ENCODE measurements at regions not wholly inside any gene's neighbourhood (a gene's known extent, or its start where the extent isn't known, plus 50 kb on each side); places are given as distances from the start of the nearest gene placed in this dataset.
"Not testable (repeated sequence)": the region's sequence is repeated elsewhere in the genome, so short reads cannot be mapped to it uniquely, and the experiment has no call there.

DNA sequence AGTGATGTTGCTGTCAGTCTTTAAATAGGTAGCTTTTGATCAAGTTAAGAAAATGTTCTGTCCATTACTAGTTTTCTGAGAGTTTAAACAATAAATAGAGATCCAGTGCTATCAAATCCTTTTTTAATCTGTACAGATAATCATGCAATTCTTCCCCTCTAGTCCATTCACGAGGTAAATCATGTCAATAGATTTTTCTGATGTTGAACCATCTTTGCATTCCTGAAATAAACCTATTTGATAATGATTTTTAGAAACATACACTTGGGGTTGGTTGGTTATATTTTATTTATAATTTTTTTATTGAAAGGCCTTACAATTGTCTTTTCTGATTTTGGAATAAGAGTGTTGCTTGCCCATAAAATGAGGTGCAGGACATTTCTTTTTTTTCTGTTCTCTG lies 95.0 kb downstream of the FAM53A start:
- CTCF ChIA-PET, result interaction anchor here (0.9 kb wide), 1 partner anchor 11 kb away, joined by 3 read pairs; no protein-coding TSS in a partner anchor
- no peak for ATAC-seq
- peaks cover 17% of the 10 kb centered on the region for H3K27me3 Mint-ChIP-seq

GRCh38 chr4:1588306-1588705 lies 95.8 kb downstream of the FAM53A start:
- Mint-ChIP-seq H3K27ac (no peak overlapping the region), H3K4me1 (no peaks in the 10 kb centered on the region), H3K9me3 (ENCODE audit: low read depth) (peaks cover 4% of the 10 kb centered on the region), H3K4me3 (no peak overlapping the region), H3K36me3 (no peaks in the 10 kb centered on the region), H3K27me3 (peaks cover 17% of the 10 kb centered on the region)
- CTCF ChIA-PET, result interaction anchor here (0.9 to 1.4 kb wide), 2 partner anchors 10 to 41 kb away, joined by 3 read pairs; no protein-coding TSS in a partner anchor
- ATAC-seq (no peak), DNase-seq (no peak)

More for the DNA sequence above, 95.0 kb downstream of the FAM53A start:
- Mint-ChIP-seq H3K36me3 (no peaks in the 10 kb centered on the region), H3K4me3 (no peak overlapping the region), H3K4me1 (no peaks in the 10 kb centered on the region), H3K27ac (no peak overlapping the region), H3K9me3 (ENCODE audit: low read depth) (peaks cover 6% of the 10 kb centered on the region)
- DNase-seq, result no peak

- H3K27me3 Mint-ChIP-seq, result peaks cover 12% of the 10 kb centered on the region
- H3K9me3 Mint-ChIP-seq (ENCODE audit: low read depth), result no peaks in the 10 kb centered on the region
- ATAC-seq (no peak), DNase-seq (no peak)
- H3K4me1 Mint-ChIP-seq, result peaks cover 7% of the 10 kb centered on the region
- H3K36me3 Mint-ChIP-seq, result no peaks in the 10 kb centered on the region
- CTCF ChIA-PET, result interaction anchor here (1.6 kb wide), 1 partner anchor 16 kb away, joined by 3 read pairs; no protein-coding TSS in a partner anchor
- no peak overlapping the region for H3K4me3 Mint-ChIP-seq
- no peak overlapping the region for H3K27ac Mint-ChIP-seq
These were observed 99.6 kb downstream of the FAM53A start for GRCh38 chr4:1584498-1584897.

- no peak overlapping the region for H3K4me3 Mint-ChIP-seq
- ATAC-seq (no peak), DNase-seq (no peak)
- H3K9me3 Mint-ChIP-seq (ENCODE audit: low read depth), result no peaks in the 10 kb centered on the region
- CTCF ChIA-PET, result interaction anchor here (1.6 kb wide), 1 partner anchor 16 kb away, joined by 3 read pairs; no protein-coding TSS in a partner anchor
- H3K27ac Mint-ChIP-seq, result no peak overlapping the region
- H3K27me3 Mint-ChIP-seq, result peaks cover 9% of the 10 kb centered on the region
- peaks cover 7% of the 10 kb centered on the region for H3K4me1 Mint-ChIP-seq
- no peaks in the 10 kb centered on the region for H3K36me3 Mint-ChIP-seq
These were observed 100.3 kb downstream of the FAM53A start for GRCh38 chr4:1583859-1584258.

DNA sequence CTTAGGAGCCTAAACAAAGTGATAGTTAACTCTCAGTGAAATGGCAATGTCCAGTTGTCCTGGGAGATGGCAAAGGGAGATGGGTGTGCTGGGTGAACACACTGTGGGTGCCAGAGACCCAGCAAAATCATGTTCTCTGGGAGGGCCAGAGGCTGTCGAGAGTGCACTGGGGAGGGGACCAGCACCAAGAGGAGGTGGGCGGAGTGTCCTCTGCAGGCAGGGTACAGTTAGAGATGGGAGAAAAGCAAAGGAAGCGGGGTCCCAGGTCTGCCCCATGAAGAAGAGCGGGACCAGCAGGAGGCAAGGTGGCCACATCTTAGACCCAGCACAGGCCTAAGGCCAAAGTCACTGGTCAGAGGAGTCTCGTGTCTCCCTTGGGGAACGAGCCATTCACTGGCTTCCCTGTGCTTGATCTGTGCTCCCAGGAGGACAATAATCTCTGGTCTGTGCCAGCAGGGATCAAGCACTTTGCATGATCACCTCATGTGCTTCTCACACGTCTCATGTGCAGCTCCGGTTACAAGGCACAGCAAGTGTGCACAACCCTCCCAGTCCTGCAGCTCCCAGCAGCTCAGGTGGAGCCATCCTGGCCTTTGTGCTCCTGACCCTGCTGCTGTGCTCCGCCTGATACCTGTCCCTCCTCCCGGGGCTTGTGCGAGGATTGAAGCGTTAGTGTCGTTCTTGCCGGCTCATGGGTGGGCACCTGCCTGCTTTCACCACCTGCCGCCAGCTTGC lies 100.9 kb downstream of the FAM53A start:
- Mint-ChIP-seq H3K4me3 (no peak overlapping the region), H3K9me3 (ENCODE audit: low read depth) (no peaks in the 10 kb centered on the region), H3K27ac (no peak overlapping the region), H3K27me3 (peaks cover 3% of the 10 kb centered on the region), H3K36me3 (no peaks in the 10 kb centered on the region), H3K4me1 (peaks cover 7% of the 10 kb centered on the region)
- ATAC-seq, result no peak
- DNase-seq, result no peak
- CTCF ChIA-PET, result interaction anchor here (1.6 to 2.3 kb wide), 2 partner anchors 15 to 22 kb away, joined by 3 to 10 read pairs; no protein-coding TSS in a partner anchor

DNA sequence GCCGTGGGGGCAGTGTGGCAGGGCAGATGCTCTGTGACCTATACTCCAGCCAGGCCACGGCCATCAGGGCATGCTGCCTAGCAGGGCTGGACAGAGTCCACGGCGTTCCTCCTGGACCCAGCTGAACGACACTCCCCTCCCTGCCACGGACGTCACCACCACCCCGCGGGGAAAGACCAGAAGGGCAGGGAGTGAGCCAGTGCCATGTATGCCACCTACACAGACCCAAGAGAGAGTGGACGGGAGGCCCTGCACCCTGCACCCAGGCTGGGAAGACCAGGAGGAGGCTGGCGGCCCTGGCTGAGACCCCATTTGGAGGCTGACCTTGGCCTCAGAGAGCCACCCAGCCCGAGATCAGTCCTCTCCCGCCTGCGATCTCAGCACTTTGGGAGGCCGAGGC lies 101.9 kb downstream of the FAM53A start:
- H3K4me3 Mint-ChIP-seq, result no peak overlapping the region
- no peak for DNase-seq
- no peaks in the 10 kb centered on the region for H3K9me3 Mint-ChIP-seq (ENCODE audit: low read depth)
- H3K27ac Mint-ChIP-seq, result no peak overlapping the region
- H3K36me3 Mint-ChIP-seq, result no peaks in the 10 kb centered on the region
- no peaks in the 10 kb centered on the region for H3K27me3 Mint-ChIP-seq
- ATAC-seq, result no peak
- peaks cover 7% of the 10 kb centered on the region for H3K4me1 Mint-ChIP-seq
- CTCF ChIA-PET, result interaction anchor here (0.8 to 2.3 kb wide), 3 partner anchors 23 to 166 kb away, joined by 3 to 10 read pairs (median 3); no protein-coding TSS in a partner anchor

DNA sequence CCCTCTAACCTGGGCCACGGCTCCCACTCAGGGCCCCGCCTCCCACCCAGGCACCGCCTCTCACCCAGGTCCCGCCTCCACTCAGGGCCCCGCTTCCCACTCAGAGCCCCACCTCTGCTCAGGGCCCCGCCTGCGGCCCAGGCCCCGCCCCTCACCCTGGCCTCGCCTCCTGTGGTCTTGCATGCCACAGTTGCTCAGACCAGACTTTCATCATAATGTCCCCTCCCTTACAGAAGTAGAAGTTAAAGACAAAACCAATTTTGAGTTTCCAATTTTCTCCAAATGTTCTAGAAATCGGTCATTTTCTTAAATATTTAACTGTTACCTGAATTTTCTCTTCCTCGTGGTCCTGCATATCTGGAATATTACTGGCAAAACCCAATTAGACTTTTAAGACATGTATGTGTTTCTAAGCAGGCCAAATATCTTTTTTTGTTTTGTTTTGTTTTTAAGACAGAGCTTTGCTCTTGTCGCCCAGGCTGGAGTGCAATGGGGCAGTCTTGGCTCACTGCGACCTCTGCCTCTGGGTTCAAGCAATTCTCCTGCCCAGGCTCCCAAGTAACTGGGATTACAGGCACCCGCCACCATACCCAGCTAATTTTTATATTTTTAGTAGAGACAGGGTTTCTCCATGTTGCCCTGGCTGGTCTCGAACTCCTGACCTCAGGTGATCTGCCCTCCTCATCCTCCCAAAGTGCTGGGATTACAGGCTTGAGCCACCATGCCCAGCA lies 102.8 kb downstream of the FAM53A start:
- ATAC-seq (peak; percentile 69), DNase-seq (peak; percentile 96)
- not testable (repeated sequence) for H3K9me3 Mint-ChIP-seq (ENCODE audit: low read depth); H3K27me3 Mint-ChIP-seq; H3K36me3 Mint-ChIP-seq; H3K4me1 Mint-ChIP-seq; H3K4me3 Mint-ChIP-seq
- peak overlapping the region; percentile 55 for H3K27ac Mint-ChIP-seq
- CTCF ChIA-PET, result interaction anchor here (0.8 to 2.3 kb wide), 3 partner anchors 24 to 167 kb away, joined by 3 to 10 read pairs (median 3); no protein-coding TSS in a partner anchor

DNA sequence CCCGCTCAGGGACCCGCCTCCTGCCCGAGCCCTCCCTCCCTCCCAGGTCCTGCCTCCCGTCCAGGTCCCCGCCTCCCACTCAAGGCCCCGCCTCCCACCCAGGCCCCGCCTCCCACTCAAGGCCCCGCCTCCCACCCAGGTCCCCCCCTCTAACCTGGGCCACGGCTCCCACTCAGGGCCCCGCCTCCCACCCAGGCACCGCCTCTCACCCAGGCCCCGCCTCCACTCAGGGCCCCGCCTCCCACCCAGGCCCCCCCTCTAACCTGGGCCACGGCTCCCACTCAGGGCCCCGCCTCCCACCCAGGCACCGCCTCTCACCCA lies 103.5 kb downstream of the FAM53A start:
- not testable (repeated sequence) for H3K9me3 Mint-ChIP-seq (ENCODE audit: low read depth); DNase-seq; H3K27me3 Mint-ChIP-seq; H3K27ac Mint-ChIP-seq; H3K4me1 Mint-ChIP-seq; H3K4me3 Mint-ChIP-seq; ATAC-seq; H3K36me3 Mint-ChIP-seq
- CTCF ChIA-PET, result interaction anchor here (0.9 to 1.4 kb wide), 5 partner anchors 10 to 234 kb away, joined by 3 to 6 read pairs (median 4); partner anchors contain the start of gene UVSSA

- no peaks in the 10 kb centered on the region for H3K36me3 Mint-ChIP-seq
- H3K27ac Mint-ChIP-seq, result peak overlapping the region; percentile 81
- no peaks in the 10 kb centered on the region for H3K27me3 Mint-ChIP-seq
- CTCF ChIA-PET, result interaction anchor here (0.8 to 1.4 kb wide), 6 partner anchors 10 to 233 kb away, joined by 3 to 6 read pairs (median 4); partner anchors contain the start of gene UVSSA
- peaks cover 7% of the 10 kb centered on the region for H3K4me1 Mint-ChIP-seq
- peak overlapping the region; percentile 73 for H3K4me3 Mint-ChIP-seq
- H3K9me3 Mint-ChIP-seq (ENCODE audit: low read depth), result no peaks in the 10 kb centered on the region
- ATAC-seq (peak; percentile 60), DNase-seq (peak; percentile 96)
These were observed 104.0 kb downstream of the FAM53A start for GRCh38 chr4:1579901-1580691.

- Mint-ChIP-seq H3K27ac (peak overlapping the region; percentile 81), H3K27me3 (no peaks in the 10 kb centered on the region), H3K9me3 (ENCODE audit: low read depth) (no peaks in the 10 kb centered on the region), H3K36me3 (no peaks in the 10 kb centered on the region), H3K4me3 (peak overlapping the region; percentile 73), H3K4me1 (peaks cover 7% of the 10 kb centered on the region)
- ATAC-seq, result peak; percentile 69
- CTCF ChIA-PET, result interaction anchor here (0.8 to 1.4 kb wide), 4 partner anchors 26 to 114 kb away, joined by 3 to 6 read pairs (median 4); no protein-coding TSS in a partner anchor
- DNase-seq, result peak; percentile 89
These were observed 104.9 kb downstream of the FAM53A start for GRCh38 chr4:1579001-1579900.

- Mint-ChIP-seq H3K4me3 (no peak overlapping the region), H3K36me3 (no peaks in the 10 kb centered on the region), H3K27ac (no peak overlapping the region), H3K4me1 (peaks cover 7% of the 10 kb centered on the region), H3K9me3 (ENCODE audit: low read depth) (no peaks in the 10 kb centered on the region), H3K27me3 (no peaks in the 10 kb centered on the region)
- no peak for DNase-seq
- ATAC-seq, result no peak
- CTCF ChIA-PET, result interaction anchor here (1.0 kb wide), 1 partner anchor 10 kb away, joined by 3 read pairs; no protein-coding TSS in a partner anchor
These were observed 105.8 kb downstream of the FAM53A start for GRCh38 chr4:1578251-1578773.

DNA sequence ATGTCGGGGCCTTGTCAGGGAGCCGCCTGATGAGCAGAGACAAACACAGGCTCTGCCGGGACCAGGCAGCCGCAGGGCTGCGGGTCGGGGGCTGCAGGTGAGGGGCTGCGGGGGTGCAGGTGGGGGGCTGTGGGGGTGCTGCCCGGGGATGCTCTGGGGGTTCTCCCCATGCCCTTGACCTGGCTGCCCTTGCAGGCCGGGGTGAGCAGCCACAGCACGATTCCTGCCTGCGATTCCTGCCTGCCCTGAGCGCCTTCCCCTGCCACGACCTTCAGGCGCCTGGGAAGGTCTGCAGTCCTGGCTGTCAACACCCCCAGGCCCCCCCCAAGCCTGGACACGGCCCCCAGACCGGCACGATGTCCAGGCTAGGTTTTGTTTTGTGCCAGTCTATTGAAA lies 106.3 kb downstream of the FAM53A start:
- no peaks in the 10 kb centered on the region for H3K27me3 Mint-ChIP-seq

More for the DNA sequence above, 106.3 kb downstream of the FAM53A start:
- H3K27ac Mint-ChIP-seq, result no peak overlapping the region
- H3K4me1 Mint-ChIP-seq, result peaks cover 7% of the 10 kb centered on the region
- H3K4me3 Mint-ChIP-seq, result no peak overlapping the region
- H3K36me3 Mint-ChIP-seq, result no peaks in the 10 kb centered on the region
- CTCF ChIA-PET, result interaction anchor here (1.0 kb wide), 1 partner anchor 11 kb away, joined by 3 read pairs; no protein-coding TSS in a partner anchor
- ATAC-seq (no peak), DNase-seq (no peak)
- H3K9me3 Mint-ChIP-seq (ENCODE audit: low read depth), result no peaks in the 10 kb centered on the region
